SK-N-SH (cell line): ENCODE measurements at regions not wholly inside any gene's neighbourhood (a gene's known extent, or its start where the extent isn't known, plus 50 kb on each side); places are given as distances from the start of the nearest gene placed in this dataset.

Experiments
- CHD2 ChIP-seq: fragments of 150-350 bp; IDR thresholded peaks from 2 replicates; pipeline ENCODE4 v1.6.1; 2018; ENCODE audit warnings: low read length; ENCODE audit not compliant: partially characterized antibody
- GATA2 ChIP-seq: sonication (generic); formaldehyde crosslinking; IDR thresholded peaks from 2 replicates; pipeline ENCODE4 v1.5.0; 2020; ENCODE audit warnings: mild to moderate bottlenecking, missing genetic modification reagents
- IRF3 ChIP-seq: fragments of 150-350 bp; IDR thresholded peaks from 2 replicates; pipeline ENCODE4 v1.6.1; 2016; ENCODE audit warnings: mild to moderate bottlenecking, low read depth, low read length
- NRF1 ChIP-seq: IDR thresholded peaks from 2 replicates; pipeline ENCODE4 v1.6.1; 2012; ENCODE audit warnings: low read depth, mild to moderate bottlenecking, low read length
- POLR2AphosphoS5 ChIP-seq: IDR thresholded peaks from 2 replicates; pipeline ENCODE4 v1.6.1; 2012; ENCODE audit warnings: low read depth, low read length
- RAD21 ChIP-seq: IDR thresholded peaks from 2 replicates; pipeline ENCODE4 v1.6.1; 2012; ENCODE audit warnings: mild to moderate bottlenecking, low read length
- TAF1 ChIP-seq: IDR thresholded peaks from 2 replicates; pipeline ENCODE4 v1.6.1; 2012; ENCODE audit warnings: low read depth, mild to moderate bottlenecking, low read length, moderate library complexity, borderline replicate concordance
- TCF12 ChIP-seq: IDR thresholded peaks from 2 replicates; pipeline ENCODE4 v1.4.0; 2012
- TEAD4 ChIP-seq: IDR thresholded peaks from 2 replicates; pipeline ENCODE4 v1.4.0; 2012; ENCODE audit warnings: mild to moderate bottlenecking, borderline replicate concordance; ENCODE audit not compliant: insufficient read depth
- TF ChIP-seq, protein P1 (sequence below): fragments of 200-600 bp; sonication (generic); IDR thresholded peaks from 2 replicates; pipeline ENCODE4 v1.6.1; 2017; ENCODE audit warnings: antibody characterized with exemption, mild to moderate bottlenecking, moderate library complexity

DNA sequence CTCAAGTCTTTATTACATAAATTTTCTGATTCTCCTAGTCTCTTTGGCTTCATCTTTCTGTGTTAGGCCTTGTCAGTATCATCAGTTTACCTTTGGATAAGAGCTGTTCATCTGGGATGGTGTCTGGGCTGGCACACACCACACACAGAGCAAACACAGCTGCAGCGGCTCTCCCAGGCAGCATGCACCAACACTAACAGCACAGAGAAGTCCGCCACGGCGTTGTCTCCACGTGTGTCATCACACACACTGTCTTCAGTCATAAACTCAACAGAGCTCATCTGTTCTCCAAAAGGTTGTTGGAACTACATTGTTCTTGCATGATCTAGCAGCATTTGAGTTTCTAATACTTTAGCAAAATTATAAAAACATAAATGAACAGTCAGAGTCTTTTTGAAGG, 851.9 kb upstream of the FRG1 start:
- TF ChIP-seq, protein P1, sequence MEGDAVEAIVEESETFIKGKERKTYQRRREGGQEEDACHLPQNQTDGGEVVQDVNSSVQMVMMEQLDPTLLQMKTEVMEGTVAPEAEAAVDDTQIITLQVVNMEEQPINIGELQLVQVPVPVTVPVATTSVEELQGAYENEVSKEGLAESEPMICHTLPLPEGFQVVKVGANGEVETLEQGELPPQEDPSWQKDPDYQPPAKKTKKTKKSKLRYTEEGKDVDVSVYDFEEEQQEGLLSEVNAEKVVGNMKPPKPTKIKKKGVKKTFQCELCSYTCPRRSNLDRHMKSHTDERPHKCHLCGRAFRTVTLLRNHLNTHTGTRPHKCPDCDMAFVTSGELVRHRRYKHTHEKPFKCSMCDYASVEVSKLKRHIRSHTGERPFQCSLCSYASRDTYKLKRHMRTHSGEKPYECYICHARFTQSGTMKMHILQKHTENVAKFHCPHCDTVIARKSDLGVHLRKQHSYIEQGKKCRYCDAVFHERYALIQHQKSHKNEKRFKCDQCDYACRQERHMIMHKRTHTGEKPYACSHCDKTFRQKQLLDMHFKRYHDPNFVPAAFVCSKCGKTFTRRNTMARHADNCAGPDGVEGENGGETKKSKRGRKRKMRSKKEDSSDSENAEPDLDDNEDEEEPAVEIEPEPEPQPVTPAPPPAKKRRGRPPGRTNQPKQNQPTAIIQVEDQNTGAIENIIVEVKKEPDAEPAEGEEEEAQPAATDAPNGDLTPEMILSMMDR: no peak
- TF ChIP-seq POLR2AphosphoS5: no peak
- TF ChIP-seq CHD2: no peak
- no peak for TF ChIP-seq TAF1
- no peak for TF ChIP-seq IRF3
- no peak for TF ChIP-seq NRF1
- TF ChIP-seq GATA2 (CRISPR knock-in tag): no peak
- TF ChIP-seq RAD21: no peak
- TF ChIP-seq TEAD4: no peak
- no peak for TF ChIP-seq TCF12
